ENCODE measurements at regions not wholly inside any gene's neighbourhood (a gene's known extent, or its start where the extent isn't known, plus 50 kb on each side); places are given as distances from the start of the nearest gene placed in this dataset.
"Not testable (repeated sequence)": the region's sequence is repeated elsewhere in the genome, so short reads cannot be mapped to it uniquely, and the experiment has no call there.

DNA sequence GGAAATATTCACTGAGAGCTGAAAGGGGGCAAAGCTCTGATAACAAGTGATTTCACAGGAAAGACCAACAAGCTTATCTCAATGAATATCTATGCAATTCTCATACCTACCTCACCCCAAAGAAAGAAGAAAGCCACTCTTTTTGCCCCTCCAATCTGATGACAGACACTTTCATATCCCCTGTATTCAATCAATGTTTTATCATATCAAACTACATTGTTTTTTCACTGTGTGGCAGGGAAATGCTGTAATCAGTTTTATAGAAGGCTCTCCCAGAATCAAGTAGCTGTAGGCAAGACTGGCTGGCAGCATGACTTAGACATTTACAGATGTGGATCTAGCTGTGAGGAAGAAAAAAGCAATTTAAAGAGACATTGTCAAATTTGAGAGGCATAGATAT, 81.3 kb upstream of the PIK3C3 start:
- ChIA-PET CTCF (ENCODE audit: partially characterized antibody) (interaction anchor here (0.8 to 1.0 kb wide), 2 partner anchors 18 to 32 kb away, joined by 3 read pairs; no protein-coding TSS in a partner anchor), POLR2A (ENCODE audit: partially characterized antibody) (no interaction called here)
- H3K9me3 Mint-ChIP-seq: no peaks in the 10 kb centered on the region
- intact Hi-C loops (cut with micrococcal nuclease): no loop called here
- peaks cover 2 to 5% of the 10 kb centered on the region in 2 donors for H3K27me3 Mint-ChIP-seq
- H3K36me3 Mint-ChIP-seq: no peaks in the 10 kb centered on the region
- H3K4me1 Mint-ChIP-seq: no peaks in the 10 kb centered on the region
- no peak for DNase-seq
- H3K4me3 ChIP-seq (ENCODE audit: low read length in 2 of 2): no peak overlapping the region
- no peaks in the 10 kb centered on the region for H3K9me3 ChIP-seq (ENCODE audit: control insufficient read depth in 1 of 2, low read length in 2 of 2)
- H3K36me3 ChIP-seq (ENCODE audit: insufficient read depth, low read length): no peaks in the 10 kb centered on the region
- no peaks in the 10 kb centered on the region for H3K4me1 ChIP-seq (ENCODE audit: insufficient read depth, low read length)
- no peak overlapping the region for H3K27ac ChIP-seq (ENCODE audit: low read depth, low read length)
- H3K27ac Mint-ChIP-seq: no peak overlapping the region
- no peaks in the 10 kb centered on the region for H3K27me3 ChIP-seq (ENCODE audit: insufficient read depth, low read length)
- no peak overlapping the region for H3K4me3 Mint-ChIP-seq

DNA sequence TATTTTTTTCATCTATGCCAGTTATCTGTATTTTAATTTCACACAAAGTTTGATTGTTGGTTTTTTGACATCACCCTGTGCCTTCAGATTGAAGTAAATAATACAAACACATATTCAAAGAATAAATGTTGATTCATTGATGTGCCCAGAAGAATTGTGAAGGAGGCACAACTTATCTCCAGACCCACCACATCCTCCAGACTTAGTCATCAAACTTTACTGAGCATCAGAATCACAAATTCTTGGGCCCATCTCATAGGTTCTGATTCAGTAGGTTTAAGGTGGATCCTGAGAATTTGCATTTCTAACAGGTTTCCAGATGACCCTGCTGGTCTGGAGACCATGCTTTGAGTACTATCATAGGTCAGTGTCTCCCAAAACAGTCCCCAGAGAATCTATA, 82.8 kb upstream of the PIK3C3 start:
- CTCF ChIA-PET (ENCODE audit: partially characterized antibody): no interaction called here
- no peaks in the 10 kb centered on the region for H3K4me1 Mint-ChIP-seq
- Histone ChIP-seq H3K36me3 (ENCODE audit: insufficient read depth, low read length) (no peaks in the 10 kb centered on the region), H3K9me3 (ENCODE audit: control insufficient read depth in 1 of 2, low read length in 2 of 2) (no peaks in the 10 kb centered on the region), H3K27me3 (ENCODE audit: insufficient read depth, low read length) (no peaks in the 10 kb centered on the region), H3K4me3 (ENCODE audit: low read length in 2 of 2) (no peak overlapping the region), H3K4me1 (ENCODE audit: insufficient read depth, low read length) (no peaks in the 10 kb centered on the region), H3K27ac (ENCODE audit: low read depth, low read length) (no peak overlapping the region)
- H3K4me3 Mint-ChIP-seq: no peak overlapping the region
- POLR2A ChIA-PET (ENCODE audit: partially characterized antibody): no interaction called here
- H3K27ac Mint-ChIP-seq: no peak overlapping the region
- intact Hi-C loops (cut with micrococcal nuclease): no loop called here
- peaks cover 0 to 4% (median 0%) of the 10 kb centered on the region in 8 donors for H3K9me3 Mint-ChIP-seq
- H3K36me3 Mint-ChIP-seq: no peaks in the 10 kb centered on the region
- DNase-seq: no peak
- peaks cover 2 to 5% of the 10 kb centered on the region in 2 donors for H3K27me3 Mint-ChIP-seq

DNA sequence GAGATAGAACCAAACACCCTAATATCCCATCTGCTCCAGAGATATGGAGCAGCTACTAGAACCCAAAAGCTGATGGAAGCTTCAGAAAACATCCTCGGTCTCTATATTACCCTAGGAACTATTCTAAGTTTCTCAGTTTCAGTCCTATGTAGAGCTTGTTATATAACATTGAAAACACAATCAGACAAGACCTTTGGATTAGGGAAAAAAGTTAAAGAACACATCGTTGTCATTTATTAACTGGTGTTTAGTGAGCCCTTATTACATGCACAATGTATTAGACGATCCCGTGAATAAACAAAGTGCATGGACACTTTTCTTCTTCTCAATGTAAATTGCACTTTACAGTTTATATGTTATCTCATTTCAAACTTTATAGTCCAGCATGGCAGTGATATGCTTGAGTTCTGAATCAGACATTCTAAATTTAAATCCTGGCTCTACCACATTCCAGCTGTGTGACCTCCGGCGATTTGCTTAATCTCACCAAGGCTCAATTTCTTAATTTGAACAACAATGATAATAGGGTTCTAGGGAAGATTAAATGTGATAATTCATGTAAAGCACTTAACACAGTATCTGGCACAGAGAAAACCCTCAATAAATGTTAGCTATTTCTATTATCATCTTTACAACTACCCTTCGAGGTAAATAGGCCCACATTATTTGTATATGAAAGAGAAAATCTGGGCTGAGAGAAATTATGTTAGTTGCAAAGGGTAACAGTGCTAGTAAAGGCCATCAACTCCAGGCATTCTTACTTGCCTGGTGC, 83.6 kb upstream of the PIK3C3 start:
- no peak for DNase-seq
- no peak overlapping the region for H3K4me3 ChIP-seq (ENCODE audit: low read length in 2 of 2)
- no peak overlapping the region for H3K27ac ChIP-seq (ENCODE audit: low read depth, low read length)
- Mint-ChIP-seq H3K27me3 (peaks cover 2 to 5% of the 10 kb centered on the region in 2 donors), H3K4me1 (no peaks in the 10 kb centered on the region), H3K36me3 (no peaks in the 10 kb centered on the region), H3K27ac (no peak overlapping the region), H3K9me3 (peaks cover 0 to 4% (median 0%) of the 10 kb centered on the region in 8 donors), H3K4me3 (no peak overlapping the region)
- intact Hi-C loops (cut with micrococcal nuclease): no loop called here
- H3K9me3 ChIP-seq (ENCODE audit: control insufficient read depth in 1 of 2, low read length in 2 of 2): no peaks in the 10 kb centered on the region
- H3K27me3 ChIP-seq (ENCODE audit: insufficient read depth, low read length): no peaks in the 10 kb centered on the region
- no peaks in the 10 kb centered on the region for H3K4me1 ChIP-seq (ENCODE audit: insufficient read depth, low read length)
- no peaks in the 10 kb centered on the region for H3K36me3 ChIP-seq (ENCODE audit: insufficient read depth, low read length)
- ChIA-PET POLR2A (ENCODE audit: partially characterized antibody) (no interaction called here), CTCF (ENCODE audit: partially characterized antibody) (no interaction called here)

DNA sequence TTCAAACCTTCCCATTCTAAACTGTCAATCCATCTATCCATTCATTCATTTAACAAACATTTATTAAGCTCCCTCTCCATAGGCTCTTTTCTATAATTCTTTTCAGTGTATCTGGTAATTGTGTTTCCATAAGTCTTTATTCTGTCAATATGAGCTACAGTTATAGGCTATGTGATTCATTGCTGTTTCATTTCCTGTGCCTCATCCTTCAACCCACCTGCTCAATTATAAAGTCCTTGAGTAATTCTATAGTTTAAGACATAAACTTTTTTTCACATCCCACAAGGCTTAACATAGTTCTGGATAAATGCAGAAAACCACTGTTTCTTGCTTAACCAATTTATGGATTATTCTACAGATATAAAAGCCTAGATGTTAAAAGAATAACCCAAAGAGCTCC, 84.2 kb upstream of the PIK3C3 start:
- Histone ChIP-seq H3K36me3 (ENCODE audit: insufficient read depth, low read length) (no peaks in the 10 kb centered on the region), H3K4me1 (ENCODE audit: insufficient read depth, low read length) (no peaks in the 10 kb centered on the region), H3K4me3 (ENCODE audit: low read length in 2 of 2) (no peak overlapping the region), H3K9me3 (ENCODE audit: control insufficient read depth in 1 of 2, low read length in 2 of 2) (no peaks in the 10 kb centered on the region), H3K27me3 (ENCODE audit: insufficient read depth, low read length) (no peaks in the 10 kb centered on the region), H3K27ac (ENCODE audit: low read depth, low read length) (no peak overlapping the region)
- Mint-ChIP-seq H3K4me1 (no peaks in the 10 kb centered on the region), H3K36me3 (no peaks in the 10 kb centered on the region), H3K4me3 (no peak overlapping the region), H3K27me3 (peaks cover 2 to 5% of the 10 kb centered on the region in 2 donors), H3K27ac (no peak overlapping the region), H3K9me3 (peaks cover 0 to 4% (median 0%) of the 10 kb centered on the region in 8 donors)
- ChIA-PET CTCF (ENCODE audit: partially characterized antibody) (no interaction called here), POLR2A (ENCODE audit: partially characterized antibody) (no interaction called here)
- intact Hi-C loops (cut with micrococcal nuclease): no loop called here
- DNase-seq: no peak

DNA sequence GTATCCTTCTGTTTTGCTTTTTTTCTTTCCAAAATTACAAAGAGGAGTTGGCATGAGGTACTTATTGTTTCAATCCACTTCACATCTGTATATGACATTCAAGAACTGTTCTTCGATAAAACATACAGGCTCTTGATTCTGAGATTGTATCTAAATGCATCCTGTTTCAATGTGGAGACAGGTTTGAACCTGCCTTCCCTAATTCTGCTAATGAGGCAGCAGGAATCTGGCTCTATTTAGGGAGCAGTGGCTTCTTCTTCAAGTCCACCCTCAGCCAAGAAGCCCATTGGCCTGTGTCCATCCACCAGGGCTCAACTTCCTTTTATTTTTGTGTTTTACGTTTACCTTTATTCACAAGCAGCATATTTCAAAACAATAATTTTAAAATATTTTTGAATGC, 84.8 kb upstream of the PIK3C3 start:
- no peaks in the 10 kb centered on the region for H3K4me1 ChIP-seq (ENCODE audit: insufficient read depth, low read length)
- no peak overlapping the region for H3K27ac ChIP-seq (ENCODE audit: low read depth, low read length)
- H3K9me3 Mint-ChIP-seq: peaks cover 0 to 4% (median 0%) of the 10 kb centered on the region in 8 donors
- no peaks in the 10 kb centered on the region for H3K4me1 Mint-ChIP-seq
- no peaks in the 10 kb centered on the region for H3K27me3 ChIP-seq (ENCODE audit: insufficient read depth, low read length)
- H3K36me3 ChIP-seq (ENCODE audit: insufficient read depth, low read length): no peaks in the 10 kb centered on the region
- intact Hi-C loops (cut with micrococcal nuclease): no loop called here
- H3K4me3 ChIP-seq (ENCODE audit: low read length in 2 of 2): no peak overlapping the region
- H3K27ac Mint-ChIP-seq: no peak overlapping the region
- ChIA-PET CTCF (ENCODE audit: partially characterized antibody) (no interaction called here), POLR2A (ENCODE audit: partially characterized antibody) (no interaction called here)
- peaks cover 2 to 5% of the 10 kb centered on the region in 2 donors for H3K27me3 Mint-ChIP-seq
- no peak overlapping the region for H3K4me3 Mint-ChIP-seq
- DNase-seq: no peak
- H3K9me3 ChIP-seq (ENCODE audit: control insufficient read depth in 1 of 2, low read length in 2 of 2): no peaks in the 10 kb centered on the region
- no peaks in the 10 kb centered on the region for H3K36me3 Mint-ChIP-seq

- POLR2A ChIA-PET (ENCODE audit: partially characterized antibody); H3K4me1 ChIP-seq (ENCODE audit: insufficient read depth, low read length); H3K4me1 Mint-ChIP-seq; H3K36me3 Mint-ChIP-seq; H3K27ac Mint-ChIP-seq; H3K4me3 Mint-ChIP-seq; CTCF ChIA-PET (ENCODE audit: partially characterized antibody); H3K27ac ChIP-seq (ENCODE audit: low read depth, low read length); H3K9me3 ChIP-seq (ENCODE audit: control insufficient read depth in 1 of 2, low read length in 2 of 2); H3K4me3 ChIP-seq (ENCODE audit: low read length in 2 of 2); H3K27me3 ChIP-seq (ENCODE audit: insufficient read depth, low read length); H3K27me3 Mint-ChIP-seq; H3K36me3 ChIP-seq (ENCODE audit: insufficient read depth, low read length); intact Hi-C loops (cut with micrococcal nuclease); DNase-seq; H3K9me3 Mint-ChIP-seq: not testable (repeated sequence)
Observed at GRCh38 chr18:41865796-41866195, 89.2 kb upstream of the PIK3C3 start.

DNA sequence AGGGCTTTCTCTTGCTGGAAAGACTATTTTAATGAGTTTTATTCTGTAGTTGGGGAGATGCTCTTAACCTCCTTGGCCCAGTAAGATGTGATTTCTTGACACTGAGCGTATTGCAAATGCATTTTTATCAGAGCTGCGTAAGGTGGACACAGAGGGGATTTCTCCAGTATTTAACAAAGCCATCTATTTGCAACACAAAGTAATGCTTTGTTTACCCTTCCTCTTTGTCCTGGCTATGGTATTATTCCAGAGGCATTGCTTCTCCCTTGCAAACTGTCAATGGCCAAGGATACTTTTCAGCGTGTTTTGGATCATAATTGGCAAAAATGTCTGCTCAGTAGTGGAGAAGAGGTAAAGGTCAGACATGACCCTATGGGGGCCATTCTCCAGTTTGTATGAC, 90.8 kb upstream of the PIK3C3 start:
- intact Hi-C loops (cut with micrococcal nuclease): no loop called here

More for the DNA sequence above, 90.8 kb upstream of the PIK3C3 start:
- DNase-seq: no peak
- Histone ChIP-seq H3K4me1 (ENCODE audit: insufficient read depth, low read length) (no peaks in the 10 kb centered on the region), H3K27me3 (ENCODE audit: insufficient read depth, low read length) (no peaks in the 10 kb centered on the region), H3K9me3 (ENCODE audit: control insufficient read depth in 1 of 2, low read length in 2 of 2) (no peaks in the 10 kb centered on the region), H3K4me3 (ENCODE audit: low read length in 2 of 2) (no peak overlapping the region), H3K27ac (ENCODE audit: low read depth, low read length) (no peak overlapping the region), H3K36me3 (ENCODE audit: insufficient read depth, low read length) (no peaks in the 10 kb centered on the region)
- no peaks in the 10 kb centered on the region for H3K4me1 Mint-ChIP-seq
- peaks cover 0 to 3% of the 10 kb centered on the region in 2 donors for H3K27me3 Mint-ChIP-seq
- ChIA-PET POLR2A (ENCODE audit: partially characterized antibody) (no interaction called here), CTCF (ENCODE audit: partially characterized antibody) (no interaction called here)
- H3K27ac Mint-ChIP-seq: no peak overlapping the region
- H3K9me3 Mint-ChIP-seq: peaks cover 0 to 4% (median 0%) of the 10 kb centered on the region in 8 donors
- no peak overlapping the region for H3K4me3 Mint-ChIP-seq
- no peaks in the 10 kb centered on the region for H3K36me3 Mint-ChIP-seq

Data from CD4-positive, alpha-beta memory T cell (primary cell).